GM10266 (cell line): ENCODE measurements at regions not wholly inside any gene's neighbourhood (a gene's known extent, or its start where the extent isn't known, plus 50 kb on each side); places are given as distances from the start of the nearest gene placed in this dataset.

Source experiments
- DNase-seq: peaks from one replicate; pipeline ENCODE4 v3.0.0; 2012; ENCODE audit errors: extremely low spot score
- TF ChIP-seq, protein P1 (sequence below): IDR thresholded peaks from 2 replicates; pipeline ENCODE4 v1.5.1; 2012; ENCODE audit warnings: mild to moderate bottlenecking, low read depth; ENCODE audit not compliant: control insufficient read depth, insufficient read depth; ENCODE audit errors: missing control alignments

DNA sequence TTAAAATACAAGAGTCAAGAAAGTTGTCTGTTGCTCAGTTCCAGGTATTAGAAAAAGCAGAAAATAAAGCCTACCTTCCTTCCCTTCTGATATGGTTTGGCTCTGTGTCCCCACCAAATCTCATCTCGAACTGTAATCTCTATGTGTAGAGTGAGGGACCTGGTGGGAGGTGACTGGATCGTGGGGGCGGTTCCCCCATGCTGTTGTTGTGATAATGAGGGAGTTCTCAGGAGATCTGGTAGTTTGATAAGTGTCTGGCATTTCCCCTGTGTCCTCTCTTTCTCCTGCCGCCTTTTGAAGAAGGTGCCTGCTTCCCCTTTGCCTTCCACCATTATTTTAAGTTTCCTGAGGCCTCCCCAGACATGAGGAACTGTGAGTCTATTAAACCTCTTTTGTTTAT is 288.8 kb upstream of the LMCD1 start:
- no peak for DNase-seq
- TF ChIP-seq, protein P1, sequence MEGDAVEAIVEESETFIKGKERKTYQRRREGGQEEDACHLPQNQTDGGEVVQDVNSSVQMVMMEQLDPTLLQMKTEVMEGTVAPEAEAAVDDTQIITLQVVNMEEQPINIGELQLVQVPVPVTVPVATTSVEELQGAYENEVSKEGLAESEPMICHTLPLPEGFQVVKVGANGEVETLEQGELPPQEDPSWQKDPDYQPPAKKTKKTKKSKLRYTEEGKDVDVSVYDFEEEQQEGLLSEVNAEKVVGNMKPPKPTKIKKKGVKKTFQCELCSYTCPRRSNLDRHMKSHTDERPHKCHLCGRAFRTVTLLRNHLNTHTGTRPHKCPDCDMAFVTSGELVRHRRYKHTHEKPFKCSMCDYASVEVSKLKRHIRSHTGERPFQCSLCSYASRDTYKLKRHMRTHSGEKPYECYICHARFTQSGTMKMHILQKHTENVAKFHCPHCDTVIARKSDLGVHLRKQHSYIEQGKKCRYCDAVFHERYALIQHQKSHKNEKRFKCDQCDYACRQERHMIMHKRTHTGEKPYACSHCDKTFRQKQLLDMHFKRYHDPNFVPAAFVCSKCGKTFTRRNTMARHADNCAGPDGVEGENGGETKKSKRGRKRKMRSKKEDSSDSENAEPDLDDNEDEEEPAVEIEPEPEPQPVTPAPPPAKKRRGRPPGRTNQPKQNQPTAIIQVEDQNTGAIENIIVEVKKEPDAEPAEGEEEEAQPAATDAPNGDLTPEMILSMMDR, result no peak

DNA sequence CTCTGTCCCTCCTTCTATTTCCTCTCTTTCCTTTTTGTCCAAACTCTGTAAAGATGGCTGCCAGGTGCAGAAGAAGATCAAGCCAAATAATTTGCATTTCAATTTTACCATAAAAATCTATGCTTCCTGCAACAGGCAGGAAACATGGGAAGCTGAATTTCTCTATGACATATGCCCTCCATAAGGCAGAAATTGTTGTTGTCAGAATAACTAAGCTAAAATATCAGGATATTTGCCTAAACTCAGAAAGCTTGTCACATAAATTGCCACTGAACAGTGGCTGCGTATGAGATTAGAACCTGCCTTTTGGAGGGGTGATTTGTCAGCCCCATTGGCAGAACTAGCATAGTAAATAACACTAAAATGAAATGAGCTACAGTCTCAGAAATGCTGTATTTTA is 288.3 kb upstream of the LMCD1 start:
- TF ChIP-seq, protein P1, result no peak
- DNase-seq, result no peak

DNA sequence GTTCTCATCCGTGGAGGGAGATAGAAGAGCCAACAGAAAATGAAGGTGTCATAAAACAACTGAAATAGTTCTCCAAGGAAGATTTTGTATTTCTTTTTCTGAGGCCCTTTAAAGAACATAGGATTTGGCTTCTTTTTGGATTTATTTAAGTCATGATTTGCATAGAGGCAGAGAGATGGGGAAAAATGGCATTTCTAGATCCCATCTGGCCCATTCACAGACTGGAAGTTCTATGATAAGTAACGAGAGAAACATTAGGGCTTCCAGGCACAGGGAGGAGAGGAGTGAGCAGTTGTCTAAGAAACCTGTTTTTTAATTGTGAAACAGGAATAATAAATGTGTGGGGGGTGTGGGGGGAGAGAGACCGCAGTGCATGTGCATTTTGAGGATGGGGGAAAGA is 285.8 kb upstream of the LMCD1 start:
- no peak for DNase-seq
- TF ChIP-seq, protein P1, result no peak

DNA sequence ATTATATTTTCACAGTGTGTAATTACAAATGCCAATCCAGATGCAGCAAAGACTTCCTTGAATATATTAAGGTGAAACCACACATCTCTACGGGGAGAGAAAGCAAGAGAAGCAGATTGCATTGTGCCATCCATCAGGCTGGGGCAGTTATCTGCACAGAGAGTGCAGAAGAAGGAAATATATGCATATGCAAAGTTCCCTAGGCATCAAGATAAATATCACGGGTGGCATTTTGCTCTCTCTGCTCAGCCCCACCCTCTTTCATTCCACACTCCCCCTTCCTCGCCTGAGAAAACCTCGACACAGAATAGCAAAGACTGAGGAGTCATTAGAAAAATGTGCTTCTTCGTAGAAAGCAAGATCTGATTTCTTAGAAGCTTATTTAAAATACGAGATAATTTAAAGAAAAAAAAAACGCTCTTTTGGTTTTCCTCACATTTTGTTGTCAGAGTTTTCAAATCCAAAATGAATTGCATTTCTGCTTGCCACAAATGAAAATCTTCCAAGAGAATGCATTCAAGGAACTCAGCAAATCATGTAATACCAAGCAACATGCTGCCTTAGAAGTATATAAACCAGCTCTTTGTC is 283.2 kb upstream of the LMCD1 start:
- no peak for DNase-seq
- TF ChIP-seq, protein P1, result no peak

DNA sequence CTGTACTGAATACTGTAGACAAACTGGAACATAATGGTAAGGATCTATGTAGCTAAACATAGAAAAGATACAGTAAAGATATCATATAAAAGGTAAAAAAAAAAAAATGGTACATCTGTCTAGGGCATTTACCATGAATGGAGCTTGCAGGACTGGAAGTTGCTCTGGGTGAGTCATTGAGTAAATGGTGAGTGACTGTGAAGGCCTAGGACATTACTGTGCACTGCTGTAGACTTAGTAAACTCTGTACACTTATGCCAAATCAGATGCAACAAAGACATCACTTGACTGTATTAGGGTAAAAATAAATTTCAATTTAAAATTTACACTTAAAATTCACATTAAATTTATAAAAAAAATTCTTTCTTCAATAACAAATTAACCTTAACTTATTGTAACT is 281.3 kb upstream of the LMCD1 start:
- no peak for DNase-seq
- TF ChIP-seq, protein P1, result no peak

DNA sequence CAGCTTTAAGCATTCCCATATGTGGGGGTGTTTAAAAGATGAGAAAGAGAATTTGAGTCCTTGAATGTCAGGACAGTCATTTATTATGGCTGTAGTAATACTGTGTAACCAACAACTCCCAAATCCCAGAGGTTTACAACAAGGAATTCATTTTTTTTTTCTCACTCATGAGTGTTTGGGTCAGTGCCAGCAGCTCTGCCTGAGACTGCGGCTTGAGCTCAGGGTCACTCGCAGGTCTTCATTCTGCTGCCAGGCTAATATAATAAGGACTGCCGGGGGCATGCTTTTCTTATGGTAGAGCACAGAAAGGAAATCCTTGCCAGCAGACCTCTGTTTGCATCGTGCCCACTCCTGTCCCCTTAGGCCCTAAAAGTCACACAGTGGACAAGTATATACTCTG is 277.9 kb upstream of the LMCD1 start:
- TF ChIP-seq, protein P1, result no peak

DNA sequence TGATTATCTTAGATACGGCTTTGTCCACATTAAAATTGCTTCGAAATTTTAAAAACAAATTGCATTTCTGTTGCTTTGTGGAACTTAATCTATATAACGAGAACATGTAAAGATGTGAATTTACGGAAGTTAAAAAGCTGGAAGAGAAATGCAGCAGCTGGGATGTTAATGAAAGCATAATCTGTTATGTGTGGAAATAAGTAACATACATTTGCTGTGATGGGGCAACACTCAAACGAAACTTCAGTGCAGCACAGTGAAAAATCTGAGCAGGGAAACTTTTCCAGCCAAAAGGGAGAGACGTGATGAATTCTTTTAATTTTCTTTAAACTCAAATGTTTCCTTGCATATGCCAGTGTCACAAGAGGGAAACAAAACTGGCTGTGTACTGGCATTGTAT is 276.7 kb upstream of the LMCD1 start:
- TF ChIP-seq, protein P1, result no peak
- DNase-seq, result no peak

More for the DNA sequence above, 277.9 kb upstream of the LMCD1 start:
- DNase-seq, result no peak
